BLaER1 (cell line): ENCODE measurements at regions not wholly inside any gene's neighbourhood (a gene's known extent, or its start where the extent isn't known, plus 50 kb on each side); places are given as distances from the start of the nearest gene placed in this dataset.

Experiments used
- H3K27ac ChIP-seq: shearing (Covaris generic); formaldehyde crosslinking; 2 replicates; pipeline ENCODE4 v1.8.1; 2022
- H3K27me3 ChIP-seq: shearing (Covaris generic); formaldehyde crosslinking; 2 replicates; pipeline ENCODE4 v1.8.1; 2022
- H3K36me3 ChIP-seq: shearing (Covaris generic); formaldehyde crosslinking; 2 replicates; pipeline ENCODE4 v1.8.1; 2022
- H3K4me1 ChIP-seq: shearing (Covaris generic); formaldehyde crosslinking; 2 replicates; pipeline ENCODE4 v1.8.1; 2022
- H3K4me2 ChIP-seq: shearing (Covaris generic); formaldehyde crosslinking; 2 replicates; pipeline ENCODE4 v1.8.1; 2022
- H3K4me3 ChIP-seq: shearing (Covaris generic); formaldehyde crosslinking; 2 replicates; pipeline ENCODE4 v1.8.1; 2022
- H3K9ac ChIP-seq: shearing (Covaris generic); formaldehyde crosslinking; 2 replicates; pipeline ENCODE4 v1.8.1; 2022
- H3K9me3 ChIP-seq: shearing (Covaris generic); formaldehyde crosslinking; 2 replicates; pipeline ENCODE4 v1.8.1; 2022
- H4K20me1 ChIP-seq: shearing (Covaris generic); formaldehyde crosslinking; 2 replicates; pipeline ENCODE4 v1.8.1; 2022
- Cebpa-rat ChIP-seq: shearing (Covaris generic); IDR thresholded peaks from 2 replicates; pipeline ENCODE4 v1.8.1; 2022

DNA sequence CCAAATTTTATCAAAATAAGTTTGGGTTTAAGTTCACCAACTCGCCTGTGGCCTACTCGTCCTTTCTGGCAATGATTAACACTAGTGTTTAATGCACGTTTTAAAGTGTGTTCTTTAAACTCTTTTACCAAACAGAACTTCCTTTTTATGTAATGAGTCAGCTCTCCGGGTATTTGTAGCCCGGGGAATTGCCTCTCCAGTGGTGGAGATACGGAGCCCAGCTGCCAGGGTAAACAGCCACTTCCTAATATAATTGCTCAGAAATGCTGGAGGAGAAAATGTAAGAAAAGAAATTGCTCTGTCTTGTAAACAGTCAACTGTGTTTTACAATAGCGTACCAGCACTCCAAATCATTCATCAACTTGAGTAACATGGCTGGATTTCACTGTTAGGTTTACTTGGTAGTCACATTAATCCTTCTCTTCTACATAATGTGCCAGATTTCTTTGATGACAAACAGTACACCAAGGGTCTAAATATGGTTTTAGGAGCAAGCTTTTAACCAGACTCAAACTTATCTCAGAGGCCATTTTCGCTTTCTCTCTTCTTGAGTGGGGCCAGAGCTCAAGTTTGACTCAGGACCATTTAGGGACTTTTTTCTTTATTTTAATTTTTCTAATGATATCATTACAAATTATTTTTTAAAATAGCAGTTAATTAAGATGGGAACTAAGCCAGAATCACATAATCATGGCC lies 101.2 kb upstream of the SLC38A2 start:
- Histone ChIP-seq H4K20me1 (no peaks in the 10 kb centered on the region), H3K4me1 (peaks cover 23% of the 10 kb centered on the region), H3K36me3 (no peaks in the 10 kb centered on the region), H3K9ac (no peak overlapping the region), H3K27me3 (no peaks in the 10 kb centered on the region), H3K4me2 (peak overlapping the region; percentile 44), H3K9me3 (no peaks in the 10 kb centered on the region), H3K4me3 (no peak overlapping the region), H3K27ac (peak overlapping the region; percentile 61)
- no peak for TF ChIP-seq Cebpa-rat

DNA sequence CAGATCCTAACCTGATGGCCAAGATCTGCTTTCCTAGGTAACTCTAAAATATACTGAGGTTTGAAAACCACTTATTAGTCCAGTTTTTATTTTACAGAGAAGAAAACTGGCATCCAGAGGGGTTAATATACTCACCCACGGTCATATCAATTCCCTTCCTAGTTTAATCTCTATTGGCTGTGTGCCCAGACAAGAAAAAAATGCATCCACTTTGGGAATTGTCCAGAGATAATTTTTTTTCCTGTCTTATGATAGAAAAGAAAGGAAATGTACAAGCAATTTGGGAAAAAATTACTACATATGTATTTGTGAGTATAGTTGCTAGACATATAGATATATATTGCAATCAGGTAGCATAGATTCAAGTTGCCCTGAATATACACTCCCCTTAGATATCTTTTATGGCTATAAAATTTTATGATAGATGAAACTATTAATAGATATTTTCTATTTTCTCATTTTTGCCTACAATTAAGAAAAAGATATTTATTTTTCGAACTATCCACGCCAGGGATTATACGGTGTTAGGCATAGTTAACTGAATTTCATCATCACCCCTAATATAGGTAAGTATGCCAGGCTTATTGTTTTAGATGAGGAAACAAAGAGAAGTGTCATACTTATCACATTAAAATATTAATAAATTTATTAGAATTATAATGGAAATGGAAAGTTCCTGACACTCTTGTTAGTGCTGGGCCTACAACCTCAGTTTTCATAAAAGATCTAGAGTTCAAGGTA lies 100.5 kb upstream of the SLC38A2 start:
- H3K4me2 ChIP-seq = peak overlapping the region; percentile 44
- no peaks in the 10 kb centered on the region for H4K20me1 ChIP-seq
- no peak overlapping the region for H3K4me3 ChIP-seq
- peaks cover 23% of the 10 kb centered on the region for H3K4me1 ChIP-seq
- H3K9ac ChIP-seq = no peak overlapping the region
- no peak for TF ChIP-seq Cebpa-rat
- H3K27me3 ChIP-seq = no peaks in the 10 kb centered on the region
- peak overlapping the region; percentile 61 for H3K27ac ChIP-seq
- H3K9me3 ChIP-seq = no peaks in the 10 kb centered on the region
- H3K36me3 ChIP-seq = no peaks in the 10 kb centered on the region

DNA sequence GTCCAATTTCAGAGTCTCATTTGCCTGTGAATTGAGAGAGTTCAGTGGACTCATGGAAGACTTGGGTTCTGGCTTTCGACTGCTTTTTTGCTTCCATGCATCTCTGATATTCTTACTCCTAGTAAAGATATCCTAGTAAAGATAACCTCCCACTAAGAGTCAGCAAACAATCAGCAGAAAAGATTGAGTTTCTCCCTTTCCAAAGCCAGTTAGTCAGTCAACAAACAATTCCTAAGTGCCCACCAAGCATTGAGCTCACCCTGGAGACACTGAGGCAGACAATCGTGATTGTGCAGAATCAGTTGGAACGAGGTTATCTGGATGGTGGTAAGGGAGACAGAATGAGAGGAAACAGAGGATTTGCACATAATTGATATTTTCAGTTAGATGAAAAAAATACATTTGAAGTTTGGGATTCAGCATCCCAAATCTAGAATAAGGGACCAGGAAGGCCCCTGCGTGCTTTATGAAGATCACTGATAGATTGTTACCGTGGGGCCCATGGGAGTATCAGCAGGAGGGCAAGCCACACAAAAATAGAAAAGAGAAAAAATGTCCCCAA lies 99.7 kb upstream of the SLC38A2 start:
- no peak for TF ChIP-seq Cebpa-rat
- Histone ChIP-seq H3K9ac (no peak overlapping the region), H3K27ac (no peak overlapping the region)

DNA sequence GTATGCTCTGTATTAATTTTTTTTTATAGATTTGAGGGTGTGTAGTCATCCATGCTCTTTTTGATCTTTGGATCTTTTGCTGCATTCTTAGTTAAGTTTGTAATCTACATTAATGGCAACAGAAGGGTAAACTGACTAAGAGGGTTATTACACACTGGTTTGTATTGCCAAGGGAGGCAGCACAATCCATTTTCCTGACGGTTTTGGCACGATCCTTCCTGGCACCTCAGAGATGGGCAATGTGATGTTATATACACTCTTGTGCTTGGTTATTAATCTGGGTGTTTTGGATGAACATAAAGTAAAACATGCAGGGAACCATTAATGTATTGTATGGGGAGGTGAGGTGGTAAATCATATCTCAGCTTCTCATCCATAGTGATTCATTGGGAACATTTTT lies 98.8 kb upstream of the SLC38A2 start:
- Histone ChIP-seq H4K20me1 (no peaks in the 10 kb centered on the region), H3K36me3 (no peaks in the 10 kb centered on the region), H3K9me3 (no peaks in the 10 kb centered on the region), H3K27me3 (no peaks in the 10 kb centered on the region), H3K27ac (no peak overlapping the region), H3K4me1 (peaks cover 23% of the 10 kb centered on the region), H3K9ac (no peak overlapping the region), H3K4me2 (no peak overlapping the region), H3K4me3 (no peak overlapping the region)
- no peak for TF ChIP-seq Cebpa-rat

More for the DNA sequence above, 99.7 kb upstream of the SLC38A2 start:
- Histone ChIP-seq H3K4me1 (peaks cover 23% of the 10 kb centered on the region), H3K4me2 (no peak overlapping the region), H4K20me1 (no peaks in the 10 kb centered on the region), H3K36me3 (no peaks in the 10 kb centered on the region), H3K9me3 (no peaks in the 10 kb centered on the region), H3K27me3 (no peaks in the 10 kb centered on the region), H3K4me3 (no peak overlapping the region)

DNA sequence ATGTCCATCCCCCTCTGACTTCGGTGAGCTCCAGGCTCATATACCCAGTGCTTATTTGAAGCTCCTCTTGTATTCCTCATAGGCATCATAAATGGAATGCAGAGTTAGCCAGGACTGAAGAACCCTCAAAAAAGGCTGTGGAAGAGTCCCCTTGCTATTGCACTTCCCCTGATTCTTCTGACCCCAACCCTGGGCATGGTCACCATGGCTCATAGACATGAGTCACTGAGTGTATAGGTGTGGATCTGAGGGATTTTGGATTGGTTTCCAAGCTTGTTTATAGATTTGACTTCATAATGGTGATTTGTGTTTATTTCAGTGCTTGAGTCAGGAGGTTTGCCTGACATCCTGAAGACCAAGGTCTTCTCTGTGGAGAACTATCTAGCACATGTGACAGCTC lies 98.4 kb upstream of the SLC38A2 start:
- H3K4me3 ChIP-seq = no peak overlapping the region
- H3K27ac ChIP-seq = no peak overlapping the region
- no peak overlapping the region for H3K4me2 ChIP-seq
- H4K20me1 ChIP-seq = no peaks in the 10 kb centered on the region
- no peaks in the 10 kb centered on the region for H3K9me3 ChIP-seq
- peaks cover 23% of the 10 kb centered on the region for H3K4me1 ChIP-seq
- no peaks in the 10 kb centered on the region for H3K27me3 ChIP-seq
- TF ChIP-seq Cebpa-rat = no peak
- no peaks in the 10 kb centered on the region for H3K36me3 ChIP-seq
- no peak overlapping the region for H3K9ac ChIP-seq

DNA sequence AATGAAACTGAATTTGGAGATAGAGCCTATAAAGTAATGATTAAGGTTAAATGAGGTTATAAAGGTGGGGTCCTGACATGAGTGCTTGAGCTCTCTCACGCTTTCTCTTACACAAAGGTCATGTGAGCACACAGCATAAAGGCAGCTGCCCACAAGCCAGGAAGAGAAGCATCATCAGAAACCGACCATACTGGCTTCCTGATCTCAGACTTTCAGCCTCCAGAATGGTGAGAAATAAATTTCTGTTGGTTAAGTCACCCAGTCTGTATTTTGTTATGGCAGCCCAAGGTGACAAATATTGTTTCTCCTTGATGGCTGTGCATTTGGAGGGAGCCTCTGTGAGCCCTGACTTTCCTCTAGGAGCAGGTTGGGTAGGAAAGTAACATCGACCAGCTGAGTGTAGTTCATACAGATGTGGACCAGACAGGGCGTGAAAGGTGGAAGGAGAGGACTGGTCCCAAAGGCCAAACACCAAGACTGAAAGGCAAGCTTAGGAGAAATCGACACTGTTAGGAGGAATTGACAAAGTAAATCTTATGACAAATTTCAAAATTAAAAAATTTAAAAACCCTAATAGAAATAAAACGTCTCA lies 97.6 kb upstream of the SLC38A2 start:
- Histone ChIP-seq H3K27ac (no peak overlapping the region; the same call in 1 of the 2 replicates), H3K4me3 (no peak overlapping the region), H3K9me3 (no peaks in the 10 kb centered on the region), H3K9ac (no peak overlapping the region), H3K27me3 (no peaks in the 10 kb centered on the region), H3K4me1 (peaks cover 23% of the 10 kb centered on the region), H3K36me3 (no peaks in the 10 kb centered on the region), H3K4me2 (peak overlapping the region; percentile 40; the same call in 1 of the 2 replicates), H4K20me1 (no peaks in the 10 kb centered on the region)
- no peak for TF ChIP-seq Cebpa-rat

DNA sequence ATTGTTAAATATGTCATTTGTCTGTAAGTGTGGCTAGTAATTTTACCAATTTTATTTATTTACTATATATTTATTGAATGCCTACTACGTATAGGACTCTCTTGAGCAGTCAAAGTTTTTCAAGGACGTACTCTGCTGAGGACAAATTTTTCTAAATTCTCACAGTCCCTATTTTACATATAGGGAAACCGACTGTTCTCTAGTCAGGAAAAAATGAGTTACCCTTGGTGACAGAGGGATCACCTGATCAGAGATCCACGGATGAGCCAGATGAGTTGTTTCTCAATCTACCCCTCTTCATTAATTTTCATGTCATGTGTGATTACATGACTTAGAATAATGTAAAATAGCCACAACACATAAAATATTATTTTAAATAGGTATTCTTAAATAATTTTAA lies 96.2 kb upstream of the SLC38A2 start:
- H3K27ac ChIP-seq = no peak overlapping the region
- no peaks in the 10 kb centered on the region for H4K20me1 ChIP-seq
- H3K9me3 ChIP-seq = no peaks in the 10 kb centered on the region
- peaks cover 17% of the 10 kb centered on the region for H3K4me1 ChIP-seq
- no peak overlapping the region for H3K4me3 ChIP-seq
- TF ChIP-seq Cebpa-rat = no peak
- no peak overlapping the region for H3K9ac ChIP-seq
- H3K36me3 ChIP-seq = no peaks in the 10 kb centered on the region
- H3K4me2 ChIP-seq = no peak overlapping the region
- H3K27me3 ChIP-seq = no peaks in the 10 kb centered on the region

DNA sequence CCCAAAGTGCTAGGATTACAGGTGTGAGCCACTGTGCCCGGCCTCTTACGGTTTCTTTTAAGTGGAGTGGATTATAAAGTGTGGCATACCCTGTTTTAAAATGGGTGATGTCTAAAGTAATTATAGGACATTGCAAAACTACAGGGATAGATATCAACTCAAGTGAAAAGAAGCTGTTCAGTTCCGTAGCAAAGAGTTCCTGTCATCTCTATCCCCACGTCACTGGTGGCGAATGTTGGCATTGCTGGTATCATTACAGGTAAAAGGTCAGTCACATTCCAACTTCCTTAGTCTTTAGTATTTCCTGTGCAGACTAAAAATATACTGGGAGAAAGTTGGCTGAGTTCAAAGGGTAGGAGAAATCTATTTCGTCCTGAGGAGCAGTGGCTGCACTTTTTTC lies 95.6 kb upstream of the SLC38A2 start:
- no peak overlapping the region for H3K27ac ChIP-seq
- no peaks in the 10 kb centered on the region for H4K20me1 ChIP-seq
- H3K27me3 ChIP-seq = no peaks in the 10 kb centered on the region
- H3K36me3 ChIP-seq = no peaks in the 10 kb centered on the region
- H3K9ac ChIP-seq = no peak overlapping the region
- H3K4me2 ChIP-seq = no peak overlapping the region
- no peak overlapping the region for H3K4me3 ChIP-seq
- H3K4me1 ChIP-seq = peaks cover 11% of the 10 kb centered on the region
- H3K9me3 ChIP-seq = no peaks in the 10 kb centered on the region
- TF ChIP-seq Cebpa-rat = no peak

DNA sequence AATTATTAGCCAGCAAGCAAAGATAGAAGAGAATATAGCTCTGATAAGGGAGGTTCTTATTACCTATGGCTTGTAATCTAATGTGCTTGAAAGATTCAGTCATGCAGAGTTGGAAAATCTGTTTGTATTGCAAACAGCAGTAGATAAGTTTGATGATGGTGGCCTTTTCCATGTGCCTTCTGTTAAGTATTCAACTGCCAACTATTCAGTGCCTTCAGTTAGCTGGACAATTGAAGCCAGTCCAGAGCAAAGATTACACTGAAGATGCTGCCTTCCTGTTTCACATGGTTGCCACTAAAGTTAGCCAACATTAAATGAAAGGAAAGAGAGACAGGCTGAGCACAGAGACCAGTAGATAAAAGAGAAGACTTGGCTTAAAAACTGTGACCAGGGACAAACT lies 92.7 kb upstream of the SLC38A2 start:
- Histone ChIP-seq H3K27me3 (no peaks in the 10 kb centered on the region), H3K4me1 (peaks cover 10% of the 10 kb centered on the region), H3K9me3 (no peaks in the 10 kb centered on the region), H3K27ac (no peak overlapping the region), H4K20me1 (no peaks in the 10 kb centered on the region), H3K36me3 (no peaks in the 10 kb centered on the region), H3K4me2 (no peak overlapping the region), H3K4me3 (no peak overlapping the region), H3K9ac (no peak overlapping the region)
- no peak for TF ChIP-seq Cebpa-rat

DNA sequence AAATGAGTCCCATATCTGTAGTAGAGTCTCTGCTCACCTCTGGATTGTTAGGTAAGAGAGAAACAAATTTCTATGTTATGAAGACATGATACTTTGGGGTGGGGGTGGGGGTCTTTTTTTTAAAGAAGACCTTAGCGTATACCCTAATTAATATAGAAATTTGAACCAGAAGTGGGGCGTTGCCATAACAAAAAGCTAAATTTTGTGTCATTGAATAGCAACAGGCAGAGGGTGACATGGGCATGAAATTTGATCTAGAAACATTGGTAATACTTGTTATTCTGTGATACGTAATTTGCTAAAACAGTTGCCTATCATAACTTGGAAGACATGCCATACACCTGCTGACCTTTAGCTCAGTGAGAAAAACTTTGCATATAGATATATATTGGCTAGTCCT lies 92.3 kb upstream of the SLC38A2 start:
- Histone ChIP-seq H3K4me1 (peaks cover 10% of the 10 kb centered on the region), H3K36me3 (no peaks in the 10 kb centered on the region), H4K20me1 (no peaks in the 10 kb centered on the region), H3K4me2 (no peak overlapping the region), H3K9me3 (no peaks in the 10 kb centered on the region), H3K4me3 (no peak overlapping the region), H3K9ac (no peak overlapping the region), H3K27ac (no peak overlapping the region), H3K27me3 (no peaks in the 10 kb centered on the region)
- TF ChIP-seq Cebpa-rat = no peak
